Aorta (tissue), 5 donors: ENCODE measurements at regions not wholly inside any gene's neighbourhood (a gene's known extent, or its start where the extent isn't known, plus 50 kb on each side); places are given as distances from the start of the nearest gene placed in this dataset.

Source experiments
- ATAC-seq: fragments of 200-7000 bp; cut with Tn5 transposase; one replicate; pipeline ENCODE4 v1.9.1; 2022; ENCODE audit warnings: moderate library complexity; ENCODE audit not compliant: low FRiP score
- DNase-seq, 2 donors: peaks; one replicate each; pipeline ENCODE4 v3.0.0-alpha.2; 2020
- H3K27ac ChIP-seq, 2 donors: one replicate each; pipeline ENCODE4 v1.5.1; 2013; ENCODE audit warnings: low read length in 2 of 2, mild to moderate bottlenecking in 2 of 2, moderate library complexity in 2 of 2, control low read depth in 1 of 2, inconsistent platforms in 1 of 2, low read depth in 1 of 2
- H3K27me3 ChIP-seq, 2 donors: one replicate each; pipeline ENCODE4 v1.6.1; 2013; ENCODE audit warnings: control low read depth in 1 of 2, low read length in 1 of 2, mild to moderate bottlenecking in 1 of 2, moderate library complexity in 1 of 2; ENCODE audit not compliant: insufficient read depth in 2 of 2, control insufficient read depth in 1 of 2
- H3K36me3 ChIP-seq, 2 donors: one replicate each; pipeline ENCODE4 v1.6.1; 2013; ENCODE audit warnings: control low read depth in 1 of 2, low read length in 1 of 2, mild to moderate bottlenecking in 1 of 2; ENCODE audit not compliant: insufficient read depth in 2 of 2, control insufficient read depth in 1 of 2
- H3K4me1 ChIP-seq, 2 donors: one replicate each; pipeline ENCODE4 v1.6.1; 2013; ENCODE audit warnings: low read length in 2 of 2, control low read depth in 1 of 2, mild to moderate bottlenecking in 1 of 2, moderate library complexity in 1 of 2; ENCODE audit not compliant: insufficient read depth in 2 of 2, control insufficient read depth in 1 of 2
- H3K4me3 ChIP-seq, 2 donors: one replicate each; pipeline ENCODE4 v1.5.1; 2013; ENCODE audit warnings: low read length in 2 of 2, control low read depth in 1 of 2, mild to moderate bottlenecking in 1 of 2
- H3K9me3 ChIP-seq: one replicate; pipeline ENCODE4 v1.6.1; 2013; ENCODE audit warnings: mild to moderate bottlenecking, low read length; ENCODE audit not compliant: control insufficient read depth
- WGBS, 2 donors: extraction: QIAGEN DNeasy Blood & Tissue Kit; methylation state at CpG; one replicate each; pipeline ENCODE4 v1.1.7; 2013; 5-methylcytosine and 5-hydroxymethylcytosine counted together
- intact Hi-C, 2 donors: fragments of 100-400 bp; cut with DNase I; formaldehyde crosslinking; loops; one replicate each; pipeline versions ENCODE4 v1.14.2 to v1.15.0; 2022
- donor health status: healthy with polysubstance abuse.
- donor health status: Bipolar disorder and iron deficiency.
- donor health status: DM: no; HTN: no; CAD: no.
- donor health status: DM: no; HTN: no; CAD: no.
- donor health status: DM: yes; HTN: yes; CAD: no.

GRCh38 chr14:39740454-39740853 lies 308.2 kb upstream of the FBXO33 start:
- no peak for DNase-seq
- H3K9me3 ChIP-seq = no peaks in the 10 kb centered on the region
- no peak overlapping the region for H3K4me3 ChIP-seq
- H3K27ac ChIP-seq = no peak overlapping the region
- H3K4me1 ChIP-seq = peaks cover 2 to 6% of the 10 kb centered on the region in 2 donors
- H3K36me3 ChIP-seq = no peaks in the 10 kb centered on the region
- no peak for ATAC-seq
- no peaks in the 10 kb centered on the region for H3K27me3 ChIP-seq
- intact Hi-C loops = no loop called here

GRCh38 chr14:39739796-39740195 lies 307.6 kb upstream of the FBXO33 start:
- Histone ChIP-seq H3K27me3 (no peaks in the 10 kb centered on the region), H3K27ac (peak overlapping the region; percentile 9 to 16), H3K4me3 (no peak overlapping the region), H3K9me3 (no peaks in the 10 kb centered on the region), H3K36me3 (no peaks in the 10 kb centered on the region), H3K4me1 (peaks cover 2 to 6% of the 10 kb centered on the region in 2 donors)
- WGBS, 2 donors = 9 to 17% methylated on average over 2 of the region's 2 CpGs
- peak; percentile 77 to 80 for DNase-seq
- peak; percentile 79 for ATAC-seq
- intact Hi-C loops = no loop called here

GRCh38 chr14:39734306-39734705 lies 302.1 kb upstream of the FBXO33 start:
- Histone ChIP-seq H3K4me3 (no peak overlapping the region), H3K27ac (no peak overlapping the region), H3K9me3 (peaks cover 1% of the 10 kb centered on the region), H3K36me3 (no peaks in the 10 kb centered on the region), H3K4me1 (peaks cover 0 to under 1% of the 10 kb centered on the region in 2 donors), H3K27me3 (no peaks in the 10 kb centered on the region)
- no peak for DNase-seq
- ATAC-seq = no peak
- intact Hi-C loops = no loop called here

GRCh38 chr14:39733741-39734140 lies 301.5 kb upstream of the FBXO33 start:
- H3K9me3 ChIP-seq = peaks cover 1% of the 10 kb centered on the region
- WGBS, 2 donors = 95 to 100% methylated on average over 1 of the region's 1 CpG
- intact Hi-C loops = no loop called here

GRCh38 chr14:39731912-39732311 lies 299.7 kb upstream of the FBXO33 start:
- H3K27me3 ChIP-seq = no peaks in the 10 kb centered on the region
- DNase-seq = no peak
- intact Hi-C loops = no loop called here
- H3K4me3 ChIP-seq = no peak overlapping the region
- H3K36me3 ChIP-seq = no peaks in the 10 kb centered on the region
- no peak overlapping the region for H3K27ac ChIP-seq
- no peaks in the 10 kb centered on the region for H3K4me1 ChIP-seq
- 81 to 89% methylated on average over 2 of the region's 2 CpGs for WGBS, 2 donors
- peaks cover 1% of the 10 kb centered on the region for H3K9me3 ChIP-seq
- ATAC-seq = no peak

More at GRCh38 chr14:39733741-39734140, 301.5 kb upstream of the FBXO33 start:
- Histone ChIP-seq H3K4me3 (no peak overlapping the region), H3K27ac (no peak overlapping the region), H3K4me1 (no peaks in the 10 kb centered on the region), H3K36me3 (no peaks in the 10 kb centered on the region), H3K27me3 (no peaks in the 10 kb centered on the region)
- ATAC-seq (peak; percentile 19), DNase-seq (no peak)

- H3K27me3 ChIP-seq = no peaks in the 10 kb centered on the region
- WGBS, 2 donors = 87 to 93% methylated on average over 2 of the region's 2 CpGs
- no peak overlapping the region for H3K27ac ChIP-seq
- DNase-seq (no peak), ATAC-seq (no peak)
- no peaks in the 10 kb centered on the region for H3K4me1 ChIP-seq
- H3K4me3 ChIP-seq = no peak overlapping the region
- intact Hi-C loops = no loop called here
- H3K9me3 ChIP-seq = peaks cover under 1% of the 10 kb centered on the region
- no peaks in the 10 kb centered on the region for H3K36me3 ChIP-seq
These were observed 294.3 kb upstream of the FBXO33 start for GRCh38 chr14:39726563-39726962.

- ATAC-seq (no peak), DNase-seq (no peak)
- Histone ChIP-seq H3K4me3 (no peak overlapping the region), H3K4me1 (no peaks in the 10 kb centered on the region), H3K9me3 (no peaks in the 10 kb centered on the region), H3K27ac (no peak overlapping the region), H3K27me3 (no peaks in the 10 kb centered on the region), H3K36me3 (no peaks in the 10 kb centered on the region)
- intact Hi-C loops = no loop called here
- WGBS, 2 donors = 87 to 90% methylated on average over 2 of the region's 2 CpGs
These were observed 290.5 kb upstream of the FBXO33 start for GRCh38 chr14:39722547-39723273.

- no peaks in the 10 kb centered on the region for H3K4me1 ChIP-seq
- intact Hi-C loops = no loop called here
- no peaks in the 10 kb centered on the region for H3K36me3 ChIP-seq
- ATAC-seq = no peak
- no peak overlapping the region for H3K4me3 ChIP-seq
- H3K27me3 ChIP-seq = no peaks in the 10 kb centered on the region
- H3K9me3 ChIP-seq = no peaks in the 10 kb centered on the region
- no peak overlapping the region for H3K27ac ChIP-seq
- WGBS, 2 donors = 57 to 59% methylated on average over 3 of the region's 3 CpGs
- no peak for DNase-seq
These were observed 284.8 kb upstream of the FBXO33 start for GRCh38 chr14:39716987-39717570.

GRCh38 chr14:39712293-39712999 lies 280.2 kb upstream of the FBXO33 start:
- Histone ChIP-seq H3K36me3 (no peaks in the 10 kb centered on the region), H3K9me3 (no peaks in the 10 kb centered on the region), H3K4me3 (no peak overlapping the region), H3K27me3 (no peaks in the 10 kb centered on the region), H3K27ac (no peak overlapping the region), H3K4me1 (no peaks in the 10 kb centered on the region)
- ATAC-seq = no peak
- intact Hi-C loops = no loop called here
- DNase-seq = no peak
- 24 to 26% methylated on average over 1 of the region's 1 CpG for WGBS, 2 donors
